ENCODE measurements at regions not wholly inside any gene's neighbourhood (a gene's known extent, or its start where the extent isn't known, plus 50 kb on each side); places are given as distances from the start of the nearest gene placed in this dataset.

GRCh38 chr3:174596447-174596982 lies 262.6 kb upstream of the NAALADL2 start:
- WGBS (ENCODE audit: insufficient coverage, low lambda C conversion rate), result 83% methylated on average over 1 of the region's 2 CpGs
- no peaks in the 10 kb centered on the region for H3K36me3 ChIP-seq (ENCODE audit: control insufficient read depth, insufficient read depth, low read length)

GRCh38 chr3:174598885-174599439 lies 260.2 kb upstream of the NAALADL2 start:
- H3K4me1 ChIP-seq (ENCODE audit: control insufficient read depth, insufficient read depth, low read length), result no peaks in the 10 kb centered on the region
- H3K4me3 ChIP-seq (ENCODE audit: low read length), result no peak overlapping the region
- no peak for DNase-seq
- H3K36me3 ChIP-seq (ENCODE audit: control insufficient read depth, insufficient read depth, low read length), result no peaks in the 10 kb centered on the region
- H3K27me3 ChIP-seq (ENCODE audit: control insufficient read depth, insufficient read depth, low read length), result no peaks in the 10 kb centered on the region
- no peaks in the 10 kb centered on the region for H3K9me3 ChIP-seq (ENCODE audit: control insufficient read depth, low read depth, low read length)
- WGBS (ENCODE audit: insufficient coverage, low lambda C conversion rate), result 100% methylated on average over 1 of the region's 4 CpGs
- no peak overlapping the region for H3K27ac ChIP-seq (ENCODE audit: low read length)

More at GRCh38 chr3:174596447-174596982, 262.6 kb upstream of the NAALADL2 start:
- no peak overlapping the region for H3K4me3 ChIP-seq (ENCODE audit: low read length)
- H3K9me3 ChIP-seq (ENCODE audit: control insufficient read depth, low read depth, low read length), result no peaks in the 10 kb centered on the region
- H3K27ac ChIP-seq (ENCODE audit: low read length), result no peak overlapping the region
- H3K27me3 ChIP-seq (ENCODE audit: control insufficient read depth, insufficient read depth, low read length), result no peaks in the 10 kb centered on the region
- DNase-seq, result no peak
- no peaks in the 10 kb centered on the region for H3K4me1 ChIP-seq (ENCODE audit: control insufficient read depth, insufficient read depth, low read length)

- DNase-seq, result no peak
- no peaks in the 10 kb centered on the region for H3K36me3 ChIP-seq (ENCODE audit: control insufficient read depth, insufficient read depth, low read length)
- H3K4me3 ChIP-seq (ENCODE audit: low read length), result no peak overlapping the region
- no CpG with 5 or more reads among the region's 1 CpG for WGBS (ENCODE audit: insufficient coverage, low lambda C conversion rate)
- H3K27ac ChIP-seq (ENCODE audit: low read length), result no peak overlapping the region
- no peaks in the 10 kb centered on the region for H3K9me3 ChIP-seq (ENCODE audit: control insufficient read depth, low read depth, low read length)
- H3K27me3 ChIP-seq (ENCODE audit: control insufficient read depth, insufficient read depth, low read length), result no peaks in the 10 kb centered on the region
- no peaks in the 10 kb centered on the region for H3K4me1 ChIP-seq (ENCODE audit: control insufficient read depth, insufficient read depth, low read length)
These were observed 246.0 kb upstream of the NAALADL2 start for GRCh38 chr3:174613173-174613572.

GRCh38 chr3:174614036-174614435 lies 245.1 kb upstream of the NAALADL2 start:
- Histone ChIP-seq H3K9me3 (ENCODE audit: control insufficient read depth, low read depth, low read length) (no peaks in the 10 kb centered on the region), H3K36me3 (ENCODE audit: control insufficient read depth, insufficient read depth, low read length) (no peaks in the 10 kb centered on the region), H3K27me3 (ENCODE audit: control insufficient read depth, insufficient read depth, low read length) (no peaks in the 10 kb centered on the region), H3K4me1 (ENCODE audit: control insufficient read depth, insufficient read depth, low read length) (no peaks in the 10 kb centered on the region), H3K4me3 (ENCODE audit: low read length) (no peak overlapping the region), H3K27ac (ENCODE audit: low read length) (no peak overlapping the region)
- DNase-seq, result peak in 1 of 2 donors; percentile 6
- WGBS (ENCODE audit: insufficient coverage, low lambda C conversion rate), result no CpG with 5 or more reads among the region's 2 CpGs

GRCh38 chr3:174618368-174619080 lies 240.6 kb upstream of the NAALADL2 start:
- 80% methylated on average over 1 of the region's 1 CpG for WGBS (ENCODE audit: insufficient coverage, low lambda C conversion rate)
- DNase-seq, result peak in 1 of 2 donors; percentile 6
- Histone ChIP-seq H3K9me3 (ENCODE audit: control insufficient read depth, low read depth, low read length) (peaks cover 3% of the 10 kb centered on the region), H3K27ac (ENCODE audit: low read length) (no peak overlapping the region), H3K4me1 (ENCODE audit: control insufficient read depth, insufficient read depth, low read length) (no peaks in the 10 kb centered on the region), H3K27me3 (ENCODE audit: control insufficient read depth, insufficient read depth, low read length) (no peaks in the 10 kb centered on the region), H3K36me3 (ENCODE audit: control insufficient read depth, insufficient read depth, low read length) (no peaks in the 10 kb centered on the region), H3K4me3 (ENCODE audit: low read length) (no peak overlapping the region)

- H3K4me3 ChIP-seq (ENCODE audit: low read length), result no peak overlapping the region
- no peak overlapping the region for H3K27ac ChIP-seq (ENCODE audit: low read length)
- H3K9me3 ChIP-seq (ENCODE audit: control insufficient read depth, low read depth, low read length), result peaks cover 3% of the 10 kb centered on the region
- DNase-seq, result no peak
- no peaks in the 10 kb centered on the region for H3K36me3 ChIP-seq (ENCODE audit: control insufficient read depth, insufficient read depth, low read length)
- H3K27me3 ChIP-seq (ENCODE audit: control insufficient read depth, insufficient read depth, low read length), result no peaks in the 10 kb centered on the region
- H3K4me1 ChIP-seq (ENCODE audit: control insufficient read depth, insufficient read depth, low read length), result no peaks in the 10 kb centered on the region
These were observed 239.9 kb upstream of the NAALADL2 start for GRCh38 chr3:174619239-174619638.

- Histone ChIP-seq H3K9me3 (ENCODE audit: control insufficient read depth, low read depth, low read length) (peaks cover 3% of the 10 kb centered on the region), H3K4me3 (ENCODE audit: low read length) (no peak overlapping the region), H3K36me3 (ENCODE audit: control insufficient read depth, insufficient read depth, low read length) (no peaks in the 10 kb centered on the region), H3K27ac (ENCODE audit: low read length) (no peak overlapping the region), H3K27me3 (ENCODE audit: control insufficient read depth, insufficient read depth, low read length) (no peaks in the 10 kb centered on the region), H3K4me1 (ENCODE audit: control insufficient read depth, insufficient read depth, low read length) (no peaks in the 10 kb centered on the region)
- WGBS (ENCODE audit: insufficient coverage, low lambda C conversion rate), result 93% methylated on average over 2 of the region's 2 CpGs
- DNase-seq, result no peak
These were observed 239.0 kb upstream of the NAALADL2 start for GRCh38 chr3:174620138-174620537.

GRCh38 chr3:174620855-174621472 lies 238.2 kb upstream of the NAALADL2 start:
- no peaks in the 10 kb centered on the region for H3K4me1 ChIP-seq (ENCODE audit: control insufficient read depth, insufficient read depth, low read length)
- H3K4me3 ChIP-seq (ENCODE audit: low read length), result no peak overlapping the region
- no peak for DNase-seq
- no peaks in the 10 kb centered on the region for H3K27me3 ChIP-seq (ENCODE audit: control insufficient read depth, insufficient read depth, low read length)
- H3K9me3 ChIP-seq (ENCODE audit: control insufficient read depth, low read depth, low read length), result peaks cover 3% of the 10 kb centered on the region
- H3K27ac ChIP-seq (ENCODE audit: low read length), result no peak overlapping the region
- no peaks in the 10 kb centered on the region for H3K36me3 ChIP-seq (ENCODE audit: control insufficient read depth, insufficient read depth, low read length)
- WGBS (ENCODE audit: insufficient coverage, low lambda C conversion rate), result 95% methylated on average over 3 of the region's 4 CpGs

GRCh38 chr3:174633342-174633741 lies 225.8 kb upstream of the NAALADL2 start:
- Histone ChIP-seq H3K27ac (ENCODE audit: low read length) (no peak overlapping the region), H3K4me1 (ENCODE audit: control insufficient read depth, insufficient read depth, low read length) (no peaks in the 10 kb centered on the region), H3K9me3 (ENCODE audit: control insufficient read depth, low read depth, low read length) (no peaks in the 10 kb centered on the region), H3K36me3 (ENCODE audit: control insufficient read depth, insufficient read depth, low read length) (no peaks in the 10 kb centered on the region), H3K4me3 (ENCODE audit: low read length) (no peak overlapping the region), H3K27me3 (ENCODE audit: control insufficient read depth, insufficient read depth, low read length) (no peaks in the 10 kb centered on the region)
- no peak for DNase-seq

- 50% methylated on average over 2 of the region's 2 CpGs for WGBS (ENCODE audit: insufficient coverage, low lambda C conversion rate)
- Histone ChIP-seq H3K27ac (ENCODE audit: low read length) (no peak overlapping the region), H3K36me3 (ENCODE audit: control insufficient read depth, insufficient read depth, low read length) (no peaks in the 10 kb centered on the region), H3K9me3 (ENCODE audit: control insufficient read depth, low read depth, low read length) (no peaks in the 10 kb centered on the region), H3K4me1 (ENCODE audit: control insufficient read depth, insufficient read depth, low read length) (no peaks in the 10 kb centered on the region), H3K27me3 (ENCODE audit: control insufficient read depth, insufficient read depth, low read length) (no peaks in the 10 kb centered on the region), H3K4me3 (ENCODE audit: low read length) (no peak overlapping the region)
- no peak for DNase-seq
These were observed 222.7 kb upstream of the NAALADL2 start for GRCh38 chr3:174636451-174636850.
